ENCODE measurements at regions not wholly inside any gene's neighbourhood (a gene's known extent, or its start where the extent isn't known, plus 50 kb on each side); places are given as distances from the start of the nearest gene placed in this dataset.

DNA sequence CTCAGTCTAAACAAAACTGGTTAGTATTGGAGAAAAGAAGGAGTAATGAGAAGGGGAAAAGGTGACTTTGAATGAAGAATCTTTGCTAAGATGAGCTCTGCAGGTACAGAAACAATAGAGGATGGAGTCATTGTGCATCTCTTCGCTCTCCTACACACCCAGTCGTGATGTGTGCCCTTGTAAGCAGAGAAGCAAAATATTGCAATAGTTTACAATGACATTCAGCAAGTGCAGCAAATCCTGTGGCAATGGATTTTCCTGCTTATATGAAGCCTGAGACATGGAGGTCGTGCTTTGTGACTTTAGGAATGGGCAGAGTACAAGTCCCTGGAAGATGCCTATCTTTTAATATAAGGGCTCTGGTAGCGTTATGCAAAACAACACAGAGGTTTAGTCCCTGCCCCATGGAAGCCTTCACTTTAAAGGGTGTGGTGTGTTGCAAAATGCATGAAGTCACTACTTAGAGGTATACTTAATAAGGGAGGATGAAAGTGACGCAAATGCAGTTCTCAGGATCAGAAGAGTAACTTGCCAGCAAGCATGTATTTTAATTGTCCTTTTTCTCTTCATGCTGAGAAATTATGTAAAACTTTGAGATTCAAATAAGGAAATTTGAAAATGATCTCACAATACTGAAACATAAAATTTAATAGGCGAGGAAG, 88.0 kb upstream of the IVNS1ABP start:
- H3K36me3 Mint-ChIP-seq (ENCODE audit: low read depth), result peaks cover 4% of the 10 kb centered on the region
- intact Hi-C loops (cut with micrococcal nuclease), result no loop called here
- H3K4me1 Mint-ChIP-seq (ENCODE audit: low read depth), result peaks cover 14% of the 10 kb centered on the region
- no peak overlapping the region for H3K4me3 Mint-ChIP-seq (ENCODE audit: low read depth)
- no peaks in the 10 kb centered on the region for H3K27me3 Mint-ChIP-seq (ENCODE audit: low read depth)
- no peak overlapping the region for H3K27ac Mint-ChIP-seq
- DNase-seq (ENCODE audit: low spot score), result no peak
- peaks cover 15% of the 10 kb centered on the region for H3K9me3 Mint-ChIP-seq

DNA sequence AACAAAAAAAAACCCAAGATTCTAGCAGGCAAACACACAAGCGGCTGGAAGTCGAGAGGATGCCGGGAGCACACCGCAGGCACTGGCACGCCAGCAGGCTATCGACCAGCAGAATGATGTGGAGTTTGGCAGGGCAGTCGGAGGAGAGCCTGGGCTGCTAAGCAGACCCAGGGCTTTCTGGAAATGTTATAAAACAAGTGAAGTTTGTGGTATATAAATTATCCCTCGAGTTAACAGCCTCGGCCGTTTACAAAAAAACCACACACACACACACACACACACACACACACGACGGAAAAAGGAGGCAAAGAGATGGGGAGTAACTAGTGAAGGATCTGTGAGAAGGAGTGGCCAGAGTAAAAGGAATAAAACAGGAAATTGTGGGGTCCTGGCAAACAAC, 87.2 kb upstream of the IVNS1ABP start:
- no peak overlapping the region for H3K27ac Mint-ChIP-seq
- peaks cover 15% of the 10 kb centered on the region for H3K9me3 Mint-ChIP-seq
- H3K4me3 Mint-ChIP-seq (ENCODE audit: low read depth), result no peak overlapping the region
- DNase-seq (ENCODE audit: low spot score), result no peak
- intact Hi-C loops (cut with micrococcal nuclease), result no loop called here
- peaks cover 3% of the 10 kb centered on the region for H3K36me3 Mint-ChIP-seq (ENCODE audit: low read depth)
- H3K27me3 Mint-ChIP-seq (ENCODE audit: low read depth), result no peaks in the 10 kb centered on the region
- H3K4me1 Mint-ChIP-seq (ENCODE audit: low read depth), result peaks cover 11% of the 10 kb centered on the region

GRCh38 chr1:185402930-185403329, 85.9 kb upstream of the IVNS1ABP start:
- H3K9me3 Mint-ChIP-seq, result peaks cover 8% of the 10 kb centered on the region
- DNase-seq (ENCODE audit: low spot score), result no peak
- no peak overlapping the region for H3K27ac Mint-ChIP-seq
- no peaks in the 10 kb centered on the region for H3K36me3 Mint-ChIP-seq (ENCODE audit: low read depth)
- H3K4me1 Mint-ChIP-seq (ENCODE audit: low read depth), result peaks cover 12% of the 10 kb centered on the region
- intact Hi-C loops (cut with micrococcal nuclease), result no loop called here
- no peak overlapping the region for H3K4me3 Mint-ChIP-seq (ENCODE audit: low read depth)
- no peaks in the 10 kb centered on the region for H3K27me3 Mint-ChIP-seq (ENCODE audit: low read depth)

DNA sequence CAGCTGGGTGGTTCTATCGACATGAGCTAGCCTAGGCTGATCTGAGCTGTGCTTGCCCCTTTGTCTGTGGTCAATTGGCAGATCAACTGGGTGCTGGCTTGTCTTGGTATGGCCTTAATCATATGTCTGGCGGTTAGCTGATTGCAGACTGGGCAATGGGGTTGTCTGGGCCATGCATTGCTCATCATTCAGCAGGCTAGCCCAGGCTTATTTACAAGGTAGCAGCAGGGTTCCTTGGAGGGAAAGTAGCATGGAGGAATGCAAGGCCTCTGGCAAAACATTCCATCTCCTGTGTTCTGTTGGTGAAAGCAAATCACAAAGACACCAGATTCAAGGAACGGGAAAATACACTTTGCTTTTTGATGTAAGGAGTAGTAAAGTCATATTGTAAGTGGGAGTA, 84.0 kb upstream of the IVNS1ABP start:
- Mint-ChIP-seq H3K4me1 (ENCODE audit: low read depth) (peaks cover 12% of the 10 kb centered on the region), H3K9me3 (no peaks in the 10 kb centered on the region), H3K27ac (no peak overlapping the region), H3K36me3 (ENCODE audit: low read depth) (no peaks in the 10 kb centered on the region), H3K4me3 (ENCODE audit: low read depth) (no peak overlapping the region), H3K27me3 (ENCODE audit: low read depth) (no peaks in the 10 kb centered on the region)
- DNase-seq (ENCODE audit: low spot score), result no peak
- intact Hi-C loops (cut with micrococcal nuclease), result no loop called here

DNA sequence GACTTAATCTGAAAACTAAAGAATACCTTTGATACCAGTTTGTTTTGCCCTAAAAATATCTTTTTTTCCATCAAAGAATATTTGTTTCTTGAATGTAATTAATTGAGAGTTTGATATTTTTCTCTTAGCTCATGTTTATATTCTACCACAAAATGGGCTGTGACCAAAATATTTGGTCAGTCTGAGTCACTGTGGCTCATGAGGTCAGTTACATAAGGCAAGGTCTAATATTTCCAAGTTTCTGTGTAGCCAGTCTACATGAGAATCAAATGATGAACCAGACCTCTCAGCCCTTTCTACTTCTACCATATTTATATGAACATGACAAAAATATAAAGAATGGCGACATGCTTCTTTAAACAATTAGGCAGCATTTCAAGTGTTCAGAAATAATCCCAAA, 83.0 kb upstream of the IVNS1ABP start:
- no peak for DNase-seq (ENCODE audit: low spot score)

GRCh38 chr1:185398599-185398998, 81.6 kb upstream of the IVNS1ABP start:
- DNase-seq (ENCODE audit: low spot score), result no peak
- no peaks in the 10 kb centered on the region for H3K9me3 Mint-ChIP-seq
- no peaks in the 10 kb centered on the region for H3K36me3 Mint-ChIP-seq (ENCODE audit: low read depth)
- H3K4me1 Mint-ChIP-seq (ENCODE audit: low read depth), result peaks cover 5% of the 10 kb centered on the region
- no peaks in the 10 kb centered on the region for H3K27me3 Mint-ChIP-seq (ENCODE audit: low read depth)
- intact Hi-C loops (cut with micrococcal nuclease), result no loop called here
- H3K27ac Mint-ChIP-seq, result no peak overlapping the region
- no peak overlapping the region for H3K4me3 Mint-ChIP-seq (ENCODE audit: low read depth)

More for the DNA sequence above, 83.0 kb upstream of the IVNS1ABP start:
- no peaks in the 10 kb centered on the region for H3K36me3 Mint-ChIP-seq (ENCODE audit: low read depth)
- H3K27me3 Mint-ChIP-seq (ENCODE audit: low read depth), result no peaks in the 10 kb centered on the region
- H3K27ac Mint-ChIP-seq, result no peak overlapping the region
- H3K9me3 Mint-ChIP-seq, result no peaks in the 10 kb centered on the region
- intact Hi-C loops (cut with micrococcal nuclease), result no loop called here
- H3K4me3 Mint-ChIP-seq (ENCODE audit: low read depth), result no peak overlapping the region
- peaks cover 12% of the 10 kb centered on the region for H3K4me1 Mint-ChIP-seq (ENCODE audit: low read depth)

DNA sequence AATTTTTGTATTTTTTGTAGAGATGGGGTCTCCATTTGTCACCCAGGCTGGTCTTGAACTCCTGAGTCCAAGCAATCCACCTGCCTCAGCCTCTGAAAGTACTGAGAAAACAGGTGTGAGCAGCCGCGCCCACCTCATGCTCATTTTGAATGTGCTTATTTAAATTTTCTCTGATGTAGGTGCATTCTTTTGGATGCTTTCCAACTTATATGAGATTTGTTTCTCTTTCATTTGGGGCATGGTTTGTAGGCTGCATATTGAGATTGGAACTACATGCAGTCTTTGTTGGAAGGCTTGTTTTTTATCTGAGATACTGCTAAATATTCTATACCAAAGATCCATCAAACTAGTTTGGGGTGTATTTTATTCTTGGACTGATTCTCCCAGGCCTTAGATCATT, 81.0 kb upstream of the IVNS1ABP start:
- no peak overlapping the region for H3K4me3 Mint-ChIP-seq (ENCODE audit: low read depth)
- no peaks in the 10 kb centered on the region for H3K36me3 Mint-ChIP-seq (ENCODE audit: low read depth)
- intact Hi-C loops (cut with micrococcal nuclease), result no loop called here
- peaks cover 2% of the 10 kb centered on the region for H3K4me1 Mint-ChIP-seq (ENCODE audit: low read depth)
- no peak for DNase-seq (ENCODE audit: low spot score)
- no peaks in the 10 kb centered on the region for H3K27me3 Mint-ChIP-seq (ENCODE audit: low read depth)
- no peak overlapping the region for H3K27ac Mint-ChIP-seq
- no peaks in the 10 kb centered on the region for H3K9me3 Mint-ChIP-seq

GRCh38 chr1:185397183-185397582, 80.1 kb upstream of the IVNS1ABP start:
- no peaks in the 10 kb centered on the region for H3K27me3 Mint-ChIP-seq (ENCODE audit: low read depth)
- intact Hi-C loops (cut with micrococcal nuclease), result no loop called here
- no peak overlapping the region for H3K4me3 Mint-ChIP-seq (ENCODE audit: low read depth)
- no peaks in the 10 kb centered on the region for H3K36me3 Mint-ChIP-seq (ENCODE audit: low read depth)
- H3K9me3 Mint-ChIP-seq, result no peaks in the 10 kb centered on the region
- H3K27ac Mint-ChIP-seq, result no peak overlapping the region
- peaks cover 2% of the 10 kb centered on the region for H3K4me1 Mint-ChIP-seq (ENCODE audit: low read depth)
- DNase-seq (ENCODE audit: low spot score), result no peak

- Mint-ChIP-seq H3K27me3 (ENCODE audit: low read depth) (no peaks in the 10 kb centered on the region), H3K27ac (no peak overlapping the region), H3K4me3 (ENCODE audit: low read depth) (no peak overlapping the region), H3K9me3 (no peaks in the 10 kb centered on the region), H3K4me1 (ENCODE audit: low read depth) (peaks cover 2% of the 10 kb centered on the region), H3K36me3 (ENCODE audit: low read depth) (no peaks in the 10 kb centered on the region)
- intact Hi-C loops (cut with micrococcal nuclease), result no loop called here
- no peak for DNase-seq (ENCODE audit: low spot score)
These were observed 79.1 kb upstream of the IVNS1ABP start for GRCh38 chr1:185396126-185396525.

DNA sequence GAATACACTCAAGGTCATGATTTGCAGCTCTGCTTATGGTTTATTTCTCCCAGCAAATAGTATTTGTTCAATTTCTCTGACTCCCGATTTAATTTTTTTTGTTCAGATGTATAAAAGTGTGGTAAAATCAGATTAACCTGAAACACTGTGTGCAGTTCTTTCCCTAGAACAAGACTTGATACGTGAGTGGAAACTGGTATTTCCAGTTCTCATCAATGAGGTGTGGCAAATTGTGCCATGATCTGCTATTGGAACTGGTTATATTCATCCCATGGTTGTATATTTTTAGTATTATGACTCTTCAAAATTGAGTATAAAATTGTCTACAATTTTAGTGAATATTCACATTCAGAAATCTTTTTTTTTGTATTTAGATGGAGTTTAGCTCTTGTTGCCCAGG, 76.8 kb upstream of the IVNS1ABP start:
- no peak for DNase-seq (ENCODE audit: low spot score)
- H3K27ac Mint-ChIP-seq, result no peak overlapping the region
- H3K4me3 Mint-ChIP-seq (ENCODE audit: low read depth), result no peak overlapping the region
- H3K4me1 Mint-ChIP-seq (ENCODE audit: low read depth), result peaks cover 2% of the 10 kb centered on the region
- H3K9me3 Mint-ChIP-seq, result no peaks in the 10 kb centered on the region
- H3K27me3 Mint-ChIP-seq (ENCODE audit: low read depth), result no peaks in the 10 kb centered on the region
- H3K36me3 Mint-ChIP-seq (ENCODE audit: low read depth), result no peaks in the 10 kb centered on the region
- intact Hi-C loops (cut with micrococcal nuclease), result no loop called here

GRCh38 chr1:185393205-185393604, 76.2 kb upstream of the IVNS1ABP start:
- Mint-ChIP-seq H3K4me1 (ENCODE audit: low read depth) (peaks cover 2% of the 10 kb centered on the region), H3K4me3 (ENCODE audit: low read depth) (no peak overlapping the region), H3K36me3 (ENCODE audit: low read depth) (no peaks in the 10 kb centered on the region), H3K27me3 (ENCODE audit: low read depth) (no peaks in the 10 kb centered on the region), H3K9me3 (no peaks in the 10 kb centered on the region), H3K27ac (no peak overlapping the region)
- intact Hi-C loops (cut with micrococcal nuclease), result no loop called here
- no peak for DNase-seq (ENCODE audit: low spot score)

DNA sequence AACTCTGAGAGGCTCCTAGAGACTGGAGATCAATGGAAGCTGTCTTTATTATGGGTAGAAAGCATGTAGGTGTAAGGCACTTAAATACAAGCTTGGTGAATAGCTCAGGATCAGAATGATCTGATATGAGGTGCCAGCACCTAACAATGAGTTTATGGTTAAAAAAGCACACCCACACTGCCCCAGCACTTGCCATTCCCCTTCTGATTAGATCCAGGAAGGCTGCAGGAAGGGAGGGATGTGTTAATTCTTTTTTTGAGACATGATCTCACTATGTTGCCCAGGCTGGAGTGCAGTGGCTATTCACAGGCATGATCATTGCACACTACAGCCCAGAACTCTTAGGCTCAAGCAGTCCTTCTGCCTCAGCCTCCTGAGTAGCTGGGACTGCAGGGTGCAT, 71.8 kb upstream of the IVNS1ABP start:
- Mint-ChIP-seq H3K4me1 (ENCODE audit: low read depth) (no peaks in the 10 kb centered on the region), H3K27me3 (ENCODE audit: low read depth) (no peaks in the 10 kb centered on the region), H3K36me3 (ENCODE audit: low read depth) (peaks cover 2% of the 10 kb centered on the region), H3K4me3 (ENCODE audit: low read depth) (no peak overlapping the region), H3K9me3 (peaks cover 4% of the 10 kb centered on the region), H3K27ac (no peak overlapping the region)
- intact Hi-C loops (cut with micrococcal nuclease), result no loop called here
- no peak for DNase-seq (ENCODE audit: low spot score)

DNA sequence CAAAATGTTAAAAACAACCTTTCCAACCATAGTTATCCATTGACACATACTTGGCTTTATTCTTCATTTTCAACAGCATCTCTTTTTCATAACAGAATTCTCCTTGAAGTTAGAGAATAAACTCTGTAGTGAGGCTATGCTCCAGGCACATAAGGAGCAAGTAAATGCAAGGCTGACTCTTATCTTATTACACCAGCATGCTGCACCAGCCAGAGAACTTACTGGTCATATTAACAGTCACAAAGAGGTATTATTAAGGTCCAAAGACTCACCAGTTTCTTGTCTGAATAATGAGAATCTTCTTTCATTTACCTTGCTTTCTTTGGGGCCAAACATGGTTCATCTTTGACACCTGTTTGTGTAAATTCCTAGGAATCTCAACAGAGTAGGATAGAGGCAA, 71.3 kb upstream of the IVNS1ABP start:
- H3K4me1 Mint-ChIP-seq (ENCODE audit: low read depth), result no peaks in the 10 kb centered on the region
- H3K4me3 Mint-ChIP-seq (ENCODE audit: low read depth), result no peak overlapping the region
- H3K27me3 Mint-ChIP-seq (ENCODE audit: low read depth), result no peaks in the 10 kb centered on the region

GRCh38 chr1:185385991-185386390, 68.9 kb upstream of the IVNS1ABP start:
- Mint-ChIP-seq H3K27ac (no peak overlapping the region), H3K27me3 (ENCODE audit: low read depth) (peaks cover 6% of the 10 kb centered on the region), H3K4me1 (ENCODE audit: low read depth) (no peaks in the 10 kb centered on the region), H3K9me3 (peaks cover 18% of the 10 kb centered on the region), H3K4me3 (ENCODE audit: low read depth) (no peak overlapping the region), H3K36me3 (ENCODE audit: low read depth) (peaks cover 7% of the 10 kb centered on the region)
- no peak for DNase-seq (ENCODE audit: low spot score)
- intact Hi-C loops (cut with micrococcal nuclease), result no loop called here

More for the DNA sequence above, 71.3 kb upstream of the IVNS1ABP start:
- Mint-ChIP-seq H3K9me3 (peaks cover 5% of the 10 kb centered on the region), H3K27ac (no peak overlapping the region), H3K36me3 (ENCODE audit: low read depth) (peaks cover 2% of the 10 kb centered on the region)
- intact Hi-C loops (cut with micrococcal nuclease), result no loop called here
- DNase-seq (ENCODE audit: low spot score), result no peak
